Prostate gland (tissue), 2 donors: ENCODE measurements at regions not wholly inside any gene's neighbourhood (a gene's known extent, or its start where the extent isn't known, plus 50 kb on each side); places are given as distances from the start of the nearest gene placed in this dataset.

Source experiments
- CTCF ChIP-seq, 4 experiments: fragments of 200-600 bp in 2 of 4; fragments of 450-650 bp in 2 of 4; sonication (generic) in 2 of 4; IDR thresholded peaks; 1 replicate in 3 of 4; 2 replicates in 1 of 4; pipeline ENCODE4 v1.5.1; 2016 to 2019; ENCODE audit warnings: antibody characterized with exemption in 4 of 4, mild to moderate bottlenecking in 2 of 4, moderate library complexity in 2 of 4
- POLR2A ChIP-seq: fragments of 450-650 bp; IDR thresholded peaks from one replicate; pipeline ENCODE4 v1.6.1; 2016; ENCODE audit warnings: antibody characterized with exemption, mild to moderate bottlenecking
- POLR2AphosphoS5 ChIP-seq: sonication (generic); formaldehyde crosslinking; IDR thresholded peaks from one replicate; pipeline ENCODE4 v1.6.1; 2017; ENCODE audit warnings: antibody characterized with exemption

GRCh38 chr1:58017641-58018040 is 528.9 kb downstream of the OMA1 start:
- TF ChIP-seq CTCF (IDR thresholded peaks at IDR 0.05) (no peak), POLR2AphosphoS5 (no peak), POLR2A (no peak)
